Peyer's patch (tissue), 4 donors: ENCODE measurements at regions not wholly inside any gene's neighbourhood (a gene's known extent, or its start where the extent isn't known, plus 50 kb on each side); places are given as distances from the start of the nearest gene placed in this dataset.

Experiments
- CTCF ChIP-seq, 6 experiments: fragments of 450-650 bp in 4 of 6; fragments of 200-600 bp in 2 of 6; sonication (generic) in 1 of 6; IDR thresholded peaks; one replicate each; pipeline ENCODE4 v1.5.1; 2017 to 2019; ENCODE audit warnings: antibody characterized with exemption in 6 of 6, mild to moderate bottlenecking in 3 of 6, moderate library complexity in 1 of 6
- POLR2A ChIP-seq, 2 donors: fragments of 450-650 bp; IDR thresholded peaks; one replicate each; pipeline ENCODE4 v1.5.1; 2017; ENCODE audit warnings: antibody characterized with exemption in 2 of 2, mild to moderate bottlenecking in 2 of 2, moderate library complexity in 2 of 2

- no peak for TF ChIP-seq CTCF (IDR thresholded peaks at IDR 0.05)
- TF ChIP-seq POLR2A (IDR thresholded peaks at IDR 0.05) = no peak
These were observed 137.6 kb upstream of the CMC1 start for GRCh38 chr3:28103861-28104260.
